ENCODE measurements at regions not wholly inside any gene's neighbourhood (a gene's known extent, or its start where the extent isn't known, plus 50 kb on each side); places are given as distances from the start of the nearest gene placed in this dataset.

DNA sequence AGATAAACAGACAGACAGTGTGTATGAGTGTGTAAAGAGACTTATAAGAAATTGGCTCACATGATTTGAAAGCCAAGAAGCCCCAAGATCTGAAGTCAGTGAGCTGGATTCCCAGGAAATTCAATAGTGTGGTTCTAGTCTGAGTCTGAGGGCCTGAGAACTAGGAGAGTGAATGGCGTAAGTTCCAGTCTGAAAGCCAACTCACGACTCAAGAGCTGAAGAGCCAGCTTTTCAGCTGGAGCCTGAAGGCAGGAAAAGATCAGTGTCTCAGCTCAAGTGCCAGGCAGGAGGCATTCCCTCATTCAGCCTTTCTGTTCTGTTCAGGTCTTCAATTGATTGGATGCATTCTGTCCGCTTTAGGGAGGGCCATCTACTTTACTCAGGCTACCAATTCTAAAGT lies 257.2 kb downstream of the PLPP3 start:
- no peak for TF ChIP-seq SP2 (IDR thresholded peaks at IDR 0.05; ENCODE audit: low read length)
- TF ChIP-seq CREB1 (IDR thresholded peaks at IDR 0.05) = no peak
- no peak for TF ChIP-seq EZH2 (IDR thresholded peaks at IDR 0.05; ENCODE audit: low read depth, low read length, severe bottlenecking)
- no peak for TF ChIP-seq CTBP2 (IDR thresholded peaks at IDR 0.05; ENCODE audit: borderline replicate concordance, insufficient read depth, insufficient read length, low read length)
- no peak for TF ChIP-seq RXRA (IDR thresholded peaks at IDR 0.05; ENCODE audit: insufficient read depth, low read depth, low read length)
- no peak for TF ChIP-seq KDM1A (IDR thresholded peaks at IDR 0.05; ENCODE audit: borderline replicate concordance, low read length)
- TF ChIP-seq TEAD4 (IDR thresholded peaks at IDR 0.05; ENCODE audit: low read depth, low read length) = no peak
- no peaks in the 10 kb centered on the region for H3K9me3 ChIP-seq (ENCODE audit: insufficient read depth in 2 of 2, low read depth in 1 of 2, low read length in 1 of 2)
- no peak overlapping the region for H3K4me2 ChIP-seq (ENCODE audit: insufficient read depth in 1 of 2, low read depth in 2 of 2, low read length in 2 of 2)
- no peak overlapping the region for H2BK20ac ChIP-seq (ENCODE audit: low read length)
- no peaks in the 10 kb centered on the region for H3K4me1 ChIP-seq (replicated peaks in 1 of 4; ENCODE audit: control insufficient read depth in 3 of 4, insufficient read depth in 4 of 4, low read length in 3 of 4)
- H2AK5ac ChIP-seq (ENCODE audit: low read depth, low read length) = no peak overlapping the region
- H3K56ac ChIP-seq (replicated peaks; ENCODE audit: insufficient read length, low read depth, low read length) = no peak overlapping the region
- H4K5ac ChIP-seq (ENCODE audit: insufficient read length, low read depth, low read length) = no peak overlapping the region
- no peak overlapping the region for H3K14ac ChIP-seq (ENCODE audit: insufficient read length)
- H3K4ac ChIP-seq (replicated peaks; ENCODE audit: insufficient read length, low read depth, low read length) = no peak overlapping the region
- H3K27ac ChIP-seq (ENCODE audit: low read depth, low read length) = no peak overlapping the region
- H3K23ac ChIP-seq (ENCODE audit: insufficient read length) = no peak overlapping the region
- H3K23me2 ChIP-seq (ENCODE audit: low read depth, low read length) = no peaks in the 10 kb centered on the region
- DNase-seq (ENCODE audit: low read depth in 1 of 2, low spot score in 2 of 2) (no peak), FAIRE-seq (no peak)
- no peak overlapping the region for H3K4me3 ChIP-seq (ENCODE audit: extremely low read depth in 1 of 4, insufficient read depth in 2 of 4, low read depth in 3 of 4, low read length in 4 of 4)
- H4K91ac ChIP-seq (replicated peaks; ENCODE audit: insufficient read length, low read length) = no peak overlapping the region
- no peaks in the 10 kb centered on the region for H4K20me1 ChIP-seq (replicated peaks in 1 of 2; ENCODE audit: control insufficient read depth in 1 of 2, insufficient read depth in 2 of 2, low read length in 2 of 2)
- no peak overlapping the region for H3K9ac ChIP-seq (replicated peaks in 1 of 4; ENCODE audit: extremely low read depth in 1 of 4, low read depth in 3 of 4, low read length in 3 of 4)
- no peaks in the 10 kb centered on the region for H3K27me3 ChIP-seq (replicated peaks in 1 of 4; ENCODE audit: control insufficient read depth in 3 of 4, extremely low read depth in 1 of 4, insufficient read depth in 3 of 4, low read length in 3 of 4)
- ChIA-PET POLR2A (ENCODE audit: partially characterized antibody) (no interaction called here), CTCF (ENCODE audit: partially characterized antibody) (interaction anchor here (0.7 kb wide), 1 partner anchor 81 kb away, joined by 3 read pairs; no protein-coding TSS in a partner anchor)
- no peaks in the 10 kb centered on the region for H3K79me2 ChIP-seq (ENCODE audit: control insufficient read depth in 1 of 2, insufficient read depth in 2 of 2, low read length in 2 of 2)
- no peak overlapping the region for H2AFZ ChIP-seq (ENCODE audit: low read length)
- H4K8ac ChIP-seq (ENCODE audit: extremely low read depth, insufficient read depth, low read length) = no peak overlapping the region
- H3K79me1 ChIP-seq (ENCODE audit: low read depth, low read length) = no peaks in the 10 kb centered on the region
- H2BK120ac ChIP-seq (replicated peaks; ENCODE audit: low read depth, low read length) = no peak overlapping the region
- no peak overlapping the region for H2BK5ac ChIP-seq (ENCODE audit: low read depth, low read length)
- no peak overlapping the region for H2BK15ac ChIP-seq (ENCODE audit: low read length)
- no peak overlapping the region for H2BK12ac ChIP-seq (ENCODE audit: low read depth, low read length)
- no peaks in the 10 kb centered on the region for H3K36me3 ChIP-seq (ENCODE audit: control insufficient read depth in 2 of 4, insufficient read depth in 4 of 4, low read length in 3 of 4)
- WGBS, 2 experiments (ENCODE audit: extremely low coverage in 1 of 2, insufficient coverage in 1 of 2, insufficient read length in 1 of 2, insufficient replicate concordance in 2 of 2, low coverage in 1 of 2, low lambda C conversion rate in 2 of 2, missing lambda C conversion rate in 1 of 2) = 89% methylated on average over 3 of the region's 3 CpGs; no CpG with 5 or more reads in 1 of the 2 experiments
- H3K18ac ChIP-seq (ENCODE audit: extremely low read depth, low read length) = no peak overlapping the region
